IMR-90 (cell line): ENCODE measurements at regions not wholly inside any gene's neighbourhood (a gene's known extent, or its start where the extent isn't known, plus 50 kb on each side); places are given as distances from the start of the nearest gene placed in this dataset.

ENCODE experiments used
- ATAC-seq: fragments of 200-7000 bp; cut with Tn5 transposase; 2 replicates; pipeline ENCODE4 v1.9.1; 2020; ENCODE audit warnings: low read depth, mild to moderate bottlenecking, moderate library complexity
- BruUV-seq: library from RNA; stranded (reverse); fragments of 400-500 nt; replicated peaks from 2 replicates; lab custom pipeline; 2021; lab: Mats Ljungman, UMichigan
- CTCF ChIA-PET: fragments of 300-600 bp; formaldehyde crosslinking; extraction: SDS; loops from one replicate; lab custom pipeline; 2021; ENCODE audit warnings: antibody characterized with exemption; lab: Yijun Ruan, JAX
- POLR2A ChIA-PET: fragments of 300-600 bp; sonication (Branson Sonifier 250); formaldehyde crosslinking; loops from one replicate; lab custom pipeline; 2022; ENCODE audit warnings: antibody characterized with exemption; ENCODE audit not compliant: unreplicated experiment; lab: Charles Lee
- DNase-seq: peaks from one replicate; pipeline ENCODE4 v3.0.0; 2013
- H2AFZ ChIP-seq: replicated peaks from 2 replicates; pipeline ENCODE3; 2013; ENCODE audit warnings: low read length, mild to moderate bottlenecking; ENCODE audit not compliant: poor library complexity
- H2AK5ac ChIP-seq: 2 replicates; pipeline ENCODE4 v1.6.1; 2013; ENCODE audit warnings: low read depth, low read length, inconsistent platforms
- H2AK9ac ChIP-seq: replicated peaks from 2 replicates; pipeline ENCODE3; 2013; ENCODE audit warnings: mild to moderate bottlenecking, low read depth, low read length, moderate library complexity; ENCODE audit not compliant: poor library complexity
- H2BK120ac ChIP-seq: 2 replicates; pipeline ENCODE4 v1.6.1; 2013; ENCODE audit warnings: low read depth, low read length, inconsistent platforms
- H2BK15ac ChIP-seq: 3 replicates; pipeline ENCODE4 v1.6.1; 2013; ENCODE audit warnings: low read depth, low read length, inconsistent platforms
- H2BK20ac ChIP-seq: 2 replicates; pipeline ENCODE4 v1.6.1; 2013; ENCODE audit warnings: low read depth, mild to moderate bottlenecking, inconsistent platforms, low read length, moderate library complexity
- H2BK5ac ChIP-seq: 2 replicates; pipeline ENCODE4 v1.6.1; 2013; ENCODE audit warnings: mild to moderate bottlenecking, low read depth, low read length, inconsistent platforms; ENCODE audit not compliant: poor library complexity, severe bottlenecking
- H3K14ac ChIP-seq: replicated peaks from 2 replicates; pipeline ENCODE4 v1.6.1; 2013; ENCODE audit warnings: low read depth, low read length, inconsistent platforms
- H3K18ac ChIP-seq: 2 replicates; pipeline ENCODE4 v1.6.1; 2013; ENCODE audit warnings: low read depth, low read length, control low read depth
- H3K23ac ChIP-seq: 2 replicates; pipeline ENCODE4 v1.6.1; 2013; ENCODE audit warnings: low read depth, low read length, inconsistent platforms
- H3K27ac ChIP-seq: 2 replicates; pipeline ENCODE4 v1.5.1; 2013; ENCODE audit warnings: mild to moderate bottlenecking, control low read depth, low read length; ENCODE audit not compliant: insufficient read depth
- H3K27me3 ChIP-seq: 2 replicates; pipeline ENCODE4 v1.6.1; 2013; ENCODE audit warnings: low read length; ENCODE audit not compliant: control insufficient read depth, insufficient read depth
- H3K36me3 ChIP-seq: 2 replicates; pipeline ENCODE4 v1.6.1; 2013; ENCODE audit warnings: low read length, mixed read lengths; ENCODE audit not compliant: control insufficient read depth, insufficient read depth
- H3K4ac ChIP-seq: 2 replicates; pipeline ENCODE4 v1.6.1; 2013; ENCODE audit warnings: low read depth, low read length, inconsistent platforms
- H3K4me1 ChIP-seq: 2 replicates; pipeline ENCODE4 v1.6.1; 2013; ENCODE audit warnings: low read length, mixed read lengths; ENCODE audit not compliant: control insufficient read depth, insufficient read depth
- H3K4me2 ChIP-seq: 2 replicates; pipeline ENCODE4 v1.6.1; 2013; ENCODE audit warnings: low read depth, mild to moderate bottlenecking, control low read depth, low read length, moderate library complexity
- H3K4me3 ChIP-seq: 2 replicates; pipeline ENCODE4 v1.5.1; 2013; ENCODE audit warnings: low read depth, mild to moderate bottlenecking, control low read depth, low read length, moderate library complexity; ENCODE audit not compliant: insufficient read depth
- H3K56ac ChIP-seq: 2 replicates; pipeline ENCODE4 v1.6.1; 2013; ENCODE audit warnings: low read length, inconsistent platforms; ENCODE audit not compliant: insufficient read depth; ENCODE audit errors: extremely low read depth
- H3K79me1 ChIP-seq, 2 experiments: 2 replicates each; pipeline ENCODE4 v1.6.1; 2013; ENCODE audit warnings: low read length in 2 of 2, inconsistent platforms in 1 of 2, low read depth in 1 of 2
- H3K9ac ChIP-seq: 2 replicates; pipeline ENCODE4 v1.6.1; 2013; ENCODE audit warnings: low read depth, low read length, control low read depth
- H3K9me1 ChIP-seq: 2 replicates; pipeline ENCODE4 v1.6.1; 2013; ENCODE audit warnings: low read length, inconsistent platforms; ENCODE audit not compliant: insufficient read depth
- H3K9me3 ChIP-seq: 2 replicates; pipeline ENCODE4 v1.6.1; 2013; ENCODE audit warnings: low read length; ENCODE audit not compliant: control insufficient read depth, insufficient read depth
- H4K20me1 ChIP-seq: 2 replicates; pipeline ENCODE4 v1.6.1; 2013; ENCODE audit warnings: low read length, inconsistent platforms; ENCODE audit not compliant: insufficient read depth
- H4K5ac ChIP-seq: 2 replicates; pipeline ENCODE4 v1.6.1; 2013; ENCODE audit warnings: mild to moderate bottlenecking, low read depth, low read length, control low read depth
- H4K8ac ChIP-seq, 2 experiments: 2 replicates each; pipeline ENCODE4 v1.6.1; 2013; ENCODE audit warnings: low read depth in 2 of 2, low read length in 2 of 2, control low read depth in 1 of 2, inconsistent platforms in 1 of 2
- H4K91ac ChIP-seq: 2 replicates; pipeline ENCODE4 v1.6.1; 2013; ENCODE audit warnings: low read depth, low read length, inconsistent platforms; ENCODE audit not compliant: insufficient read depth
- BHLHE40 ChIP-seq: fragments of 150-350 bp; IDR thresholded peaks from 2 replicates; pipeline ENCODE4 v1.6.1; 2016; ENCODE audit warnings: mild to moderate bottlenecking, low read depth, low read length
- CHD1 ChIP-seq: IDR thresholded peaks from 2 replicates; pipeline ENCODE4 v1.6.1; 2012; ENCODE audit warnings: low read depth, low read length, improper control_type of control experiment
- FOS ChIP-seq: fragments of 150-350 bp; IDR thresholded peaks from 2 replicates; pipeline ENCODE4 v1.6.1; 2016; ENCODE audit warnings: low read depth, low read length
- MAFK ChIP-seq: IDR thresholded peaks from 2 replicates; pipeline ENCODE4 v1.6.1; 2012; ENCODE audit warnings: low read depth, low read length, improper control_type of control experiment
- MAZ ChIP-seq: IDR thresholded peaks from 2 replicates; pipeline ENCODE4 v1.6.1; 2012; ENCODE audit warnings: low read depth, mild to moderate bottlenecking, low read length, improper control_type of control experiment, moderate library complexity, borderline replicate concordance
- POLR2A ChIP-seq: IDR thresholded peaks from 2 replicates; pipeline ENCODE4 v1.6.1; 2012; ENCODE audit warnings: mild to moderate bottlenecking, low read depth, low read length
- RAD21 ChIP-seq: IDR thresholded peaks from 2 replicates; pipeline ENCODE4 v1.6.1; 2012; ENCODE audit warnings: low read length, improper control_type of control experiment
- RCOR1 ChIP-seq: IDR thresholded peaks from 2 replicates; pipeline ENCODE4 v1.6.1; 2012; ENCODE audit warnings: mild to moderate bottlenecking, low read length, improper control_type of control experiment; ENCODE audit not compliant: insufficient replicate concordance
- RFX5 ChIP-seq: IDR thresholded peaks from 2 replicates; pipeline ENCODE4 v1.8.0; 2012; ENCODE audit warnings: low read depth, mild to moderate bottlenecking, low read length, moderate library complexity
- SMC3 ChIP-seq: fragments of 150-350 bp; IDR thresholded peaks from 2 replicates; pipeline ENCODE4 v1.6.1; 2016; ENCODE audit warnings: low read depth, mild to moderate bottlenecking, antibody characterized with exemption, low read length, moderate library complexity
- WGBS, 2 experiments: methylation state at CpG; one replicate each; pipeline versions ENCODE4 v1.1.5 to v1.1.7; 2013; ENCODE audit warnings: missing lambda C conversion rate in 2 of 2; ENCODE audit not compliant: insufficient read length in 1 of 2; ENCODE audit errors: extremely low coverage in 2 of 2; 5-methylcytosine and 5-hydroxymethylcytosine counted together
- dilution Hi-C: fragments of 300-500 bp; cut with HindIII; formaldehyde crosslinking; loops from one replicate; pipeline ENCODE4 v1.14.3; 2018; ENCODE audit warnings: low sequenced_read_pairs; ENCODE audit not compliant: unreplicated experiment
- in situ Hi-C: fragments of 300-500 bp; cut with MboI; formaldehyde crosslinking; loops from 3 replicates; pipeline ENCODE4 v1.14.3; 2019; ENCODE audit warnings: low sequenced_read_pairs, inconsistent platforms, mixed read lengths
- intact Hi-C: fragments of 100-400 bp; cut with micrococcal nuclease; formaldehyde crosslinking; loops from 2 replicates; pipeline ENCODE4 v1.10.0; 2022
- TF ChIP-seq, protein P1 (sequence below): fragments of 150-350 bp; IDR thresholded peaks from 2 replicates; pipeline ENCODE4 v1.6.1; 2017; ENCODE audit warnings: mild to moderate bottlenecking, antibody characterized with exemption, low read length, low read depth

- Histone ChIP-seq H3K9me1 (peaks cover 22% of the 10 kb centered on the region), H2AFZ (no peak overlapping the region), H3K9ac (no peak overlapping the region), H2BK120ac (no peak overlapping the region), H3K4me1 (0 out of 2 replicates have a peak, but pooled peaks cover 5% of the 10 kb centered on the region), H3K18ac (no peak overlapping the region), H3K27ac (no peak overlapping the region), H3K79me1 (peaks cover 30 to 74% of the 10 kb centered on the region in 2 experiments), H4K91ac (no peak overlapping the region), H3K36me3 (no peaks in the 10 kb centered on the region; the same call in 1 of the 2 replicates), H2BK15ac (no peak overlapping the region), H3K23ac (no peak overlapping the region), H3K4me2 (no peak overlapping the region), H3K9me3 (no peaks in the 10 kb centered on the region), H4K5ac (no peak overlapping the region), H2BK20ac (no peak overlapping the region), H2AK9ac (no peak overlapping the region), H4K8ac (no peak overlapping the region), H2BK5ac (no peak overlapping the region), H3K27me3 (no peaks in the 10 kb centered on the region), H3K14ac (no peak overlapping the region), H4K20me1 (peaks cover 8% of the 10 kb centered on the region; the same call in 1 of the 2 replicates), H2AK5ac (no peak overlapping the region), H3K4ac (no peak overlapping the region), H3K56ac (no peak overlapping the region), H3K4me3 (no peak overlapping the region)
- ATAC-seq: no peak
- ChIA-PET CTCF (interaction anchor here (0.6 kb wide), 1 partner anchor 57 kb away, joined by 8 read pairs; no protein-coding TSS in a partner anchor), POLR2A (no interaction called here)
- dilution Hi-C loops: no loop called here
- 97% methylated on average over 6 of the region's 12 CpGs; no CpG with 5 or more reads in 1 of the 2 experiments for WGBS, 2 experiments
- no TSS peak for BruUV-seq
- intact Hi-C loops: no loop called here
- DNase-seq: no peak
- TF ChIP-seq FOS (no peak), RAD21 (no peak), RFX5 (no peak), BHLHE40 (no peak), CHD1 (no peak), MAFK (no peak), POLR2A (no peak), MAZ (no peak), RCOR1 (no peak), SMC3 (no peak)
- TF ChIP-seq, protein P1, sequence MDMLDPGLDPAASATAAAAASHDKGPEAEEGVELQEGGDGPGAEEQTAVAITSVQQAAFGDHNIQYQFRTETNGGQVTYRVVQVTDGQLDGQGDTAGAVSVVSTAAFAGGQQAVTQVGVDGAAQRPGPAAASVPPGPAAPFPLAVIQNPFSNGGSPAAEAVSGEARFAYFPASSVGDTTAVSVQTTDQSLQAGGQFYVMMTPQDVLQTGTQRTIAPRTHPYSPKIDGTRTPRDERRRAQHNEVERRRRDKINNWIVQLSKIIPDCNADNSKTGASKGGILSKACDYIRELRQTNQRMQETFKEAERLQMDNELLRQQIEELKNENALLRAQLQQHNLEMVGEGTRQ: no peak
- in situ Hi-C loops: no loop called here
Measured at GRCh38 chr6:144339859-144340452, 54.8 kb downstream of the UTRN start.
